Upper lobe of left lung (tissue), 6 donors: ENCODE measurements at regions not wholly inside any gene's neighbourhood (a gene's known extent, or its start where the extent isn't known, plus 50 kb on each side); places are given as distances from the start of the nearest gene placed in this dataset.

ENCODE experiments used
- ATAC-seq, 2 donors: fragments of 200-7000 bp; cut with Tn5 transposase; one replicate each; pipeline ENCODE4 v1.9.1; 2022; ENCODE audit warnings: mild to moderate bottlenecking in 2 of 2, moderate library complexity in 2 of 2; ENCODE audit not compliant: low FRiP score in 2 of 2
- DNase-seq, 2 donors: peaks; one replicate each; pipeline ENCODE4 v3.0.0-alpha.2; 2019 to 2020
- H3K27ac ChIP-seq, 4 donors: fragments of 200-600 bp; sonication (generic); one replicate each; pipeline ENCODE4 v1.5.1; 2016 to 2019
- H3K27me3 ChIP-seq, 4 donors: fragments of 200-600 bp; sonication (generic); one replicate each; pipeline ENCODE4 v1.5.1; 2017 to 2019
- H3K36me3 ChIP-seq, 4 donors: fragments of 200-600 bp; sonication (generic); one replicate each; pipeline ENCODE4 v1.5.1; 2016 to 2019
- H3K4me1 ChIP-seq, 4 donors: fragments of 200-600 bp; sonication (generic); one replicate each; pipeline ENCODE4 v1.5.1; 2018 to 2019
- H3K4me3 ChIP-seq, 4 donors: fragments of 200-600 bp; sonication (generic); one replicate each; pipeline ENCODE4 v1.5.1; 2017 to 2019; ENCODE audit warnings: mild to moderate bottlenecking in 2 of 4, moderate library complexity in 1 of 4
- H3K9me3 ChIP-seq, 4 donors: fragments of 200-600 bp; sonication (generic); one replicate each; pipeline ENCODE4 v1.5.1; 2018 to 2019
- EP300 ChIP-seq, 4 donors: sonication (generic); formaldehyde crosslinking; IDR thresholded peaks; one replicate each; pipeline ENCODE4 v1.5.1; 2017; ENCODE audit warnings: antibody characterized with exemption in 4 of 4, control low read depth in 2 of 4
- POLR2A ChIP-seq, 4 donors: fragments of 450-650 bp; IDR thresholded peaks; one replicate each; pipeline ENCODE4 v1.5.1; 2016 to 2017; ENCODE audit warnings: antibody characterized with exemption in 4 of 4, mild to moderate bottlenecking in 2 of 4
- POLR2AphosphoS5 ChIP-seq, 2 donors: sonication (generic); formaldehyde crosslinking; IDR thresholded peaks; one replicate each; pipeline ENCODE4 v1.5.1; 2017; ENCODE audit warnings: antibody characterized with exemption in 2 of 2
- WGBS, 2 donors: methylation state at CpG; one replicate each; pipeline ENCODE4 v1.1.5; 2017 to 2018; 5-methylcytosine and 5-hydroxymethylcytosine counted together
- TF ChIP-seq, protein P1 (sequence below), 6 experiments: fragments of 450-650 bp in 4 of 6; fragments of 200-600 bp in 2 of 6; sonication (generic) in 2 of 6; IDR thresholded peaks; one replicate each; pipeline ENCODE4 v1.5.1; 2016 to 2019; ENCODE audit warnings: antibody characterized with exemption in 6 of 6
- donor health status: DM: no; HTN: no; CAD: no; lungs with moderate emphysema.
- donor health status: DM: no; HTN: yes; CAD: no; lungs with severe emphysema.

DNA sequence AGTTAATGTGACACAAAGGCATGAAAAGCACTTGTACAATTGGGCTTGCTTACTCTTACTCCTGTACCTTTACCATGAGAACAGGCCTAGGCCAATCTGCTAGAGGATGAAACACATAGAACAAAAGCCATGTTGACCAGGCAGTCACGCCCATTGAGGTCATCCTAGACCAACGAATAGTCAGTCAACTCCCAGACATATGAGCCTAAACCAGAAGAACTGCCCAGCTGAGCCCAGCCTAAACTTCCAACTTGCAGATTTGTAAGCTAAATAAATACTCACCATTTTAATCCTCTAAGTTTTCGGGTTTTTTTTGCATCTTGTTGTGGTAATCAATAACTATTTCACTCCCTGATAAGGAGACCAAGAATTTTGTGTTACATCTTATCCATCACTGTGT, 164.8 kb upstream of the ADRA1B start:
- WGBS, 2 donors: 82 to 95% methylated on average over 3 of the region's 3 CpGs
- ATAC-seq: no peak

DNA sequence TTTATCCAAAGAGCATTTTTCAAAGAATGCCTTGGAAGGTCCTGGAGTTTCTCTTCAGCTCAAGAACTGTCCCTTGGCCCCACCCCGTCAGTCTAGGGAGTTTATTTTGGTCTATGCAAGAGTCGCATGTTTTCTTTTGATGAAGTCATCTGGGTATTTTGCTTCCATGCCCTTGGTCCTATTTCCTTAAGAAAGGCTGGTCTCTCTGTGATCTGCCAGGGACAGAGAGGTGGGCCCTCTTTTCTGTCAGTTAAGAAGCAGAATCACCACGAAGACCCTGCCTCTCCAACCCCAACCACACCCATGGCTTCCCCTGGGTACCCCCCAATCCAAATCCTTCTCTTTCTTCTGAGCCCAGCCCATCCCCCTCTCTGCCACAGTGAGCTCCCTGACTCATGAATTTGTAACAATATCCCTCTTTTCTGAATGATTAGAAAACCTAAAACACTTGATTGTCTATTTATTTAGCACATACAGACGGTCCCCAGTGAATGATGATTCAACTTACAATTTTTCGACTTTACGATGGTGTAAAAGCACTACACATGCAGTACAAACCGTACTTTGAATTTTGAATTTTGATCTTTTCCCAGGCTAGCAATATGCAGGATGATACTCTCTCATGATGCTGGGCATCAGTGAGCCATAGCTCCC, 163.5 kb upstream of the ADRA1B start:
- Histone ChIP-seq H3K27me3 (no peaks in the 10 kb centered on the region), H3K4me3 (no peak overlapping the region), H3K4me1 (no peaks in the 10 kb centered on the region), H3K27ac (no peak overlapping the region), H3K36me3 (no peaks in the 10 kb centered on the region), H3K9me3 (peaks cover 0 to 8% (median 5%) of the 10 kb centered on the region in 4 donors)
- DNase-seq (no peak), ATAC-seq (peak in 1 of 2 donors; percentile 33)
- TF ChIP-seq, protein P1, sequence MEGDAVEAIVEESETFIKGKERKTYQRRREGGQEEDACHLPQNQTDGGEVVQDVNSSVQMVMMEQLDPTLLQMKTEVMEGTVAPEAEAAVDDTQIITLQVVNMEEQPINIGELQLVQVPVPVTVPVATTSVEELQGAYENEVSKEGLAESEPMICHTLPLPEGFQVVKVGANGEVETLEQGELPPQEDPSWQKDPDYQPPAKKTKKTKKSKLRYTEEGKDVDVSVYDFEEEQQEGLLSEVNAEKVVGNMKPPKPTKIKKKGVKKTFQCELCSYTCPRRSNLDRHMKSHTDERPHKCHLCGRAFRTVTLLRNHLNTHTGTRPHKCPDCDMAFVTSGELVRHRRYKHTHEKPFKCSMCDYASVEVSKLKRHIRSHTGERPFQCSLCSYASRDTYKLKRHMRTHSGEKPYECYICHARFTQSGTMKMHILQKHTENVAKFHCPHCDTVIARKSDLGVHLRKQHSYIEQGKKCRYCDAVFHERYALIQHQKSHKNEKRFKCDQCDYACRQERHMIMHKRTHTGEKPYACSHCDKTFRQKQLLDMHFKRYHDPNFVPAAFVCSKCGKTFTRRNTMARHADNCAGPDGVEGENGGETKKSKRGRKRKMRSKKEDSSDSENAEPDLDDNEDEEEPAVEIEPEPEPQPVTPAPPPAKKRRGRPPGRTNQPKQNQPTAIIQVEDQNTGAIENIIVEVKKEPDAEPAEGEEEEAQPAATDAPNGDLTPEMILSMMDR (IDR thresholded peaks at IDR 0.05): no peak
- no peak for TF ChIP-seq EP300 (IDR thresholded peaks at IDR 0.05)
- no peak for TF ChIP-seq POLR2AphosphoS5 (IDR thresholded peaks at IDR 0.05)
- no peak for TF ChIP-seq POLR2A (IDR thresholded peaks at IDR 0.05)
- WGBS, 2 donors: 75 to 80% methylated on average over 7 of the region's 7 CpGs

More for the DNA sequence above, 164.8 kb upstream of the ADRA1B start:
- Histone ChIP-seq H3K9me3 (peaks cover 0 to 8% (median 5%) of the 10 kb centered on the region in 4 donors), H3K36me3 (no peaks in the 10 kb centered on the region), H3K27me3 (no peaks in the 10 kb centered on the region), H3K27ac (no peak overlapping the region), H3K4me1 (no peaks in the 10 kb centered on the region), H3K4me3 (no peak overlapping the region)
- no peak for DNase-seq
- TF ChIP-seq, protein P1 (IDR thresholded peaks at IDR 0.05): no peak
- TF ChIP-seq POLR2AphosphoS5 (IDR thresholded peaks at IDR 0.05) (no peak), EP300 (IDR thresholded peaks at IDR 0.05) (no peak), POLR2A (IDR thresholded peaks at IDR 0.05) (no peak)

DNA sequence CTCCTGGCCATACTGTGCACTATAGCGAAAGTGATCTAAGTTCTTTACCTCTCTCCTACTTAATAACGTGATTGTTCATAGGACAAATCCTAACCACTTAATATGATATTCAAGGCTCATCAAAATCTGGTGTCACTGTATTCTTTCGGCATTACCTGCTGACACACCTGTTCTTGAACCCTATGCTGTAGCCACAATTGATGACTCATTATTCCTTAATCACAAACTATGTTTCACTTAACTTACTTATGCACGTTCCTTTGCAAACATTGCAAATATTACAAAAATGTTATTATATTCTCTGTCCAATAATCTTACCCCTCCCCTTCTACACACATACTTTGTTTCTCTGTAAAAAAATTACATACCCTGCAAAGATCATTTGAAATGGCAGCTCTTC, 158.1 kb upstream of the ADRA1B start:
- 78 to 84% methylated on average over 4 of the region's 4 CpGs for WGBS, 2 donors
- H3K27ac ChIP-seq: no peak overlapping the region
- DNase-seq: no peak

DNA sequence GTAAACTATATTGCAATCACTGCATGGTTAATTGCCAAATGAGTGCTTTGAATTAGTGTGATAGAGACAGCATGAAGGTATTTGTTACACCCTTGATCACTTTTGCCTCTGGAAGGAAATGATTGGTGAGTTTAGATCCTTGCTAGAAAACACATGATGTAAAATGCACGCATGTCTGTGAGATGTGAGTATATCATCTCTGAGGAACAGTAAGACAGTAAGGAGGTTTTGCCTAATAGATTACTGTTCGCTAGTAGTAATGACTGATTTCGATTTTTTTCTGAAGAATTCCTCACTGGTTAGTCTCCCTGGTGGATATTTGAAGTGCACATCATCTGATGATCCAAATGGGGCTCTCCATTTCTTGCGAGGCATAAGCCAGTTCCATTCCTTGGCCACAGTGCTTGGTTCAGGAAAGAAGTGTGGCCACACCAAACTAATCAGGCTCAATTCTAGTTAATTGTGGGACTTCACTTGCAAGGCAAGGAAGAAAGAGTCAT, 156.4 kb upstream of the ADRA1B start:
- no peaks in the 10 kb centered on the region for H3K27me3 ChIP-seq
- TF ChIP-seq POLR2A (IDR thresholded peaks at IDR 0.05): no peak
- no peak for TF ChIP-seq EP300 (IDR thresholded peaks at IDR 0.05)
- TF ChIP-seq, protein P1 (IDR thresholded peaks at IDR 0.05): no peak
- no peak for TF ChIP-seq POLR2AphosphoS5 (IDR thresholded peaks at IDR 0.05)
- DNase-seq (no peak), ATAC-seq (no peak)
- peaks cover 0 to 5% (median 3%) of the 10 kb centered on the region in 4 donors for H3K4me1 ChIP-seq
- H3K27ac ChIP-seq: no peak overlapping the region
- H3K36me3 ChIP-seq: no peaks in the 10 kb centered on the region
- H3K9me3 ChIP-seq: no peaks in the 10 kb centered on the region
- 84 to 89% methylated on average over 4 of the region's 4 CpGs for WGBS, 2 donors
- no peak overlapping the region for H3K4me3 ChIP-seq

More for the DNA sequence above, 158.1 kb upstream of the ADRA1B start:
- Histone ChIP-seq H3K4me1 (no peaks in the 10 kb centered on the region), H3K36me3 (no peaks in the 10 kb centered on the region), H3K4me3 (no peak overlapping the region), H3K27me3 (no peaks in the 10 kb centered on the region), H3K9me3 (no peaks in the 10 kb centered on the region)
- TF ChIP-seq, protein P1 (IDR thresholded peaks at IDR 0.05): no peak
- no peak for TF ChIP-seq POLR2AphosphoS5 (IDR thresholded peaks at IDR 0.05)
- no peak for TF ChIP-seq EP300 (IDR thresholded peaks at IDR 0.05)
- no peak for TF ChIP-seq POLR2A (IDR thresholded peaks at IDR 0.05)
- no peak for ATAC-seq

DNA sequence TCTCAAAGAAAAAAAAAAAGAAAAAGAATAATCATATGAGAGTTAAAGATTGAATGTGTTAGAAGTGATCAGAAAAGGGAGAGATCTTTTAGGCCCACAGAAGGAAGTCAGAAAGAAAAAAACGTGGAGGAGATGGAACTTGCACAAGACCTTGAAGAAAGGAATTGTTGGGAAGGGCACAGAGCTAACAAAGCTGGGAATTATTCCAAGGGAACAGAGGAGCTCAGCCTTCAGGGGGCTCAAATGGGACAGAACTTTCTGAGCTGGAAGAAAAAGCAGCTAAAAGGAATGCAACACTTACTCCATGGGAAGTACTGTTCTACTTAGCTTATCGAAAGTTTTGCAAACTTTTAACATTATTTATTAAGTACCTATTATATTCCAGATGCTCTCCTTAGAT, 153.4 kb upstream of the ADRA1B start:
- 45 to 56% methylated on average over 2 of the region's 2 CpGs for WGBS, 2 donors

More for the DNA sequence above, 153.4 kb upstream of the ADRA1B start:
- no peaks in the 10 kb centered on the region for H3K36me3 ChIP-seq
- no peaks in the 10 kb centered on the region for H3K27me3 ChIP-seq
- H3K27ac ChIP-seq: no peak overlapping the region
- DNase-seq (no peak), ATAC-seq (no peak)
- no peak overlapping the region for H3K4me3 ChIP-seq
- TF ChIP-seq POLR2A (IDR thresholded peaks at IDR 0.05): no peak
- no peak for TF ChIP-seq POLR2AphosphoS5 (IDR thresholded peaks at IDR 0.05)
- no peak for TF ChIP-seq EP300 (IDR thresholded peaks at IDR 0.05)
- TF ChIP-seq, protein P1 (IDR thresholded peaks at IDR 0.05): no peak
- no peaks in the 10 kb centered on the region for H3K9me3 ChIP-seq
- peaks cover 0 to 5% (median 3%) of the 10 kb centered on the region in 4 donors for H3K4me1 ChIP-seq
